ENCODE measurements at regions not wholly inside any gene's neighbourhood (a gene's known extent, or its start where the extent isn't known, plus 50 kb on each side); places are given as distances from the start of the nearest gene placed in this dataset.
"Not testable (repeated sequence)": the region's sequence is repeated elsewhere in the genome, so short reads cannot be mapped to it uniquely, and the experiment has no call there.

DNA sequence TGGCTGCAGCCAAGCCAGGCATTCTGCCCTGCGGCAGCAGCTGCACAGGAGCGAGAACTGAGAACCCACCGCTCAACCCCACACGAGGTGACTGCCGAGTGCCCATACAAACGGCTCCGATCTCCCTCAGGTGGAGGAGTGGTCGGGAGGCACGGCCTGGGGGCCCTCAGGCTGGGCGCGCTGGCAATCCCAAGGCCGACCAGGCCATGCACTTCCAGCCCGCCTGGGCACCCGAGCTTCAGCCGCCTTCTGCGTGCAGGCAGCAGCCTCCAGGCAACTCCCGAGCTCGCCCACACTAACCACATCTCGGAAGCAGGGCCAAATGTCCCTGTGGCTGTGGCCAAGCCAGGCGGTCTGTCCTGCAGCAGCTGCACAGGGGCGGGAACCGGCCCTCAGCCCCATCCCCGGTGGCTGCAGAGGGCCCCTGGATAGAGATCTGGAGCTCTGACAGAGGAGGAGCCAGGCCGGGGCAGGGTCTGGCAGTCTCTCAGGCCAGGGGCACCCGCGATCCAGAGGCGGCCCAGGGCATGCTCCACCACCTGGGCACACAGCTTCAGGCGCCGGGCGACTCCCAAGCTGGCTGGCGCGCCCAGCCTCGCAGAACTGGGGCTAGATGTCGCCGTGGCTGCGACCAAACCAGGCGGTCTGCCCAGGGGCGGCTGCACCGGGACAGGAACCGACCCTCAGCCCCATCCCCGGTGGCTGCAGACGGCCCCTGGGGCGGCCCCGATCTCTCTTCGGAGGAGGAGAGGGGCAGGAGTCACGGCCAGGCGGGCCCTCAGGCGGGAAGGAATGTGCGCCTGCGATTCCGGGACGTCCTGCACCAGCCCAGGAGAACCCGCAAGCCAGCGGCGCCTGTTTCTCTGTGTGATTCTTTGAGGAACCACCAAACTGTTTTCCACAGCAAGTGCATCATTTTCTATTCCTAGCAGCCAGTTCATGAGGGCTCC, 538.0 kb downstream of the CWH43 start:
- not testable (repeated sequence) for TF ChIP-seq POLR2AphosphoS5, EP300, POLR2A (IDR thresholded peaks at IDR 0.05)
- TF ChIP-seq, protein P1, sequence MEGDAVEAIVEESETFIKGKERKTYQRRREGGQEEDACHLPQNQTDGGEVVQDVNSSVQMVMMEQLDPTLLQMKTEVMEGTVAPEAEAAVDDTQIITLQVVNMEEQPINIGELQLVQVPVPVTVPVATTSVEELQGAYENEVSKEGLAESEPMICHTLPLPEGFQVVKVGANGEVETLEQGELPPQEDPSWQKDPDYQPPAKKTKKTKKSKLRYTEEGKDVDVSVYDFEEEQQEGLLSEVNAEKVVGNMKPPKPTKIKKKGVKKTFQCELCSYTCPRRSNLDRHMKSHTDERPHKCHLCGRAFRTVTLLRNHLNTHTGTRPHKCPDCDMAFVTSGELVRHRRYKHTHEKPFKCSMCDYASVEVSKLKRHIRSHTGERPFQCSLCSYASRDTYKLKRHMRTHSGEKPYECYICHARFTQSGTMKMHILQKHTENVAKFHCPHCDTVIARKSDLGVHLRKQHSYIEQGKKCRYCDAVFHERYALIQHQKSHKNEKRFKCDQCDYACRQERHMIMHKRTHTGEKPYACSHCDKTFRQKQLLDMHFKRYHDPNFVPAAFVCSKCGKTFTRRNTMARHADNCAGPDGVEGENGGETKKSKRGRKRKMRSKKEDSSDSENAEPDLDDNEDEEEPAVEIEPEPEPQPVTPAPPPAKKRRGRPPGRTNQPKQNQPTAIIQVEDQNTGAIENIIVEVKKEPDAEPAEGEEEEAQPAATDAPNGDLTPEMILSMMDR (IDR thresholded peaks at IDR 0.05): not testable (repeated sequence)

All from suprapubic skin (tissue), 4 donors.